KMS-11 (cell line): ENCODE measurements at regions not wholly inside any gene's neighbourhood (a gene's known extent, or its start where the extent isn't known, plus 50 kb on each side); places are given as distances from the start of the nearest gene placed in this dataset.

Source experiments
- H2AFZ ChIP-seq: fragments of 200-600 bp; sonication (generic); 2 replicates; pipeline ENCODE4 v1.6.1; 2016; ENCODE audit warnings: antibody characterized with exemption, mixed run types, low read depth
- H3K27ac ChIP-seq: fragments of 200-600 bp; sonication (generic); 2 replicates; pipeline ENCODE4 v1.6.1; 2016; ENCODE audit warnings: mild to moderate bottlenecking, mixed run types
- H3K27me3 ChIP-seq: fragments of 200-600 bp; sonication (generic); 2 replicates; pipeline ENCODE4 v1.6.1; 2017; ENCODE audit warnings: mild to moderate bottlenecking, low read depth, mixed run types, moderate library complexity; ENCODE audit not compliant: insufficient read depth
- H3K36me3 ChIP-seq: fragments of 200-600 bp; sonication (generic); 2 replicates; pipeline ENCODE4 v1.6.1; 2017; ENCODE audit warnings: mild to moderate bottlenecking, mixed run types; ENCODE audit not compliant: insufficient read depth
- H3K4me1 ChIP-seq: fragments of 200-600 bp; sonication (generic); 2 replicates; pipeline ENCODE4 v1.6.1; 2016; ENCODE audit warnings: mild to moderate bottlenecking, low read depth, mixed run types; ENCODE audit not compliant: poor library complexity, severe bottlenecking
- H3K4me2 ChIP-seq: fragments of 200-600 bp; sonication (generic); 2 replicates; pipeline ENCODE4 v1.7.0; 2016; ENCODE audit warnings: mild to moderate bottlenecking, mixed run types
- H3K4me3 ChIP-seq: fragments of 200-600 bp; sonication (generic); IDR thresholded peaks from 2 replicates; pipeline ENCODE4 v1.6.1; 2017; ENCODE audit warnings: low read depth, low read length, mixed read lengths; ENCODE audit not compliant: insufficient read depth
- H3K79me2 ChIP-seq: fragments of 200-600 bp; sonication (generic); 2 replicates; pipeline ENCODE4 v1.6.1; 2016; ENCODE audit warnings: low read depth, mixed run types; ENCODE audit not compliant: insufficient read depth
- H3K9ac ChIP-seq: fragments of 200-600 bp; sonication (generic); 2 replicates; pipeline ENCODE4 v1.6.1; 2016; ENCODE audit warnings: mild to moderate bottlenecking, mixed run types
- H4K20me1 ChIP-seq: fragments of 200-600 bp; sonication (generic); 2 replicates; pipeline ENCODE4 v1.6.1; 2016; ENCODE audit warnings: mild to moderate bottlenecking, mixed run types; ENCODE audit not compliant: insufficient read depth
- TF ChIP-seq, protein P1 (sequence below): fragments of 200-600 bp; sonication (generic); conservative IDR thresholded peaks from 2 replicates; pipeline ENCODE4 v1.6.1; 2017; ENCODE audit warnings: low read depth, mild to moderate bottlenecking, antibody characterized with exemption, low read length, moderate library complexity, mixed read lengths

DNA sequence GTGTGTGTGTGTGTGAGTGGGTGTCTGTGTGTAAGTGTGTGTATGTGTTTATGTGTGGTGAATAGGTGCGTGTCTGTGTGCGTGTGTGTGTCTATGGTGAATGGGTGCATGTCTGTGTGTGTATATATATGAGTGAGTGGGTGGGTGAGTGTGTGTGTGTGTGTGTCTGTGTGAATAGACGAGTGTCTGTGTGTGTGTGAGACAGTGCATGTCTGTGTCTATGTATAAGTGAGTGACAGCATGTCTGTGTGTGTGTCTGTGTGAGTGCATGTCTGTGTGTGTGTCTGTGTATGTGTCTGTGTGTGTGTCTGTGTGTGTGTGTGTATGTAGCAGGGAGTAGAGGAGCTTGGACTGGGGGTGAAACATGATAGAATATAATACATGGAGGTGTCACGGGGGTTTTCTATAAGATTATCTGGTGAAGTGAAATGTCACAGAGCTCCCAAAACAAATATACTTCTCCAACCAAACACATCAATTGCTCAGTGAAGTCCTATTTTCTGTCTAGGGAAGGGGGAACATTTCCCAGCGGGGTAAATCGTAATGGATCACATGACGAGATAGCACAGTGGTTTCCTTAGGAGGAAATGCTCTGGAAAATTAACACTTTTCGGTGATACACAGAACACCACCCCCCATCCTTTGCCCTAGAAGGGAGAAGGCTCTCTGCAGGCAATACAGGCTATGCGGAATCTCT is 723.3 kb upstream of the CELF2 start:
- Histone ChIP-seq H3K4me3 (no peak overlapping the region), H3K27ac (no peak overlapping the region), H3K9ac (no peak overlapping the region), H3K4me1 (no peaks in the 10 kb centered on the region), H3K79me2 (no peaks in the 10 kb centered on the region), H2AFZ (no peak overlapping the region), H3K27me3 (no peaks in the 10 kb centered on the region), H4K20me1 (no peaks in the 10 kb centered on the region), H3K4me2 (no peak overlapping the region), H3K36me3 (no peaks in the 10 kb centered on the region)
- TF ChIP-seq, protein P1, sequence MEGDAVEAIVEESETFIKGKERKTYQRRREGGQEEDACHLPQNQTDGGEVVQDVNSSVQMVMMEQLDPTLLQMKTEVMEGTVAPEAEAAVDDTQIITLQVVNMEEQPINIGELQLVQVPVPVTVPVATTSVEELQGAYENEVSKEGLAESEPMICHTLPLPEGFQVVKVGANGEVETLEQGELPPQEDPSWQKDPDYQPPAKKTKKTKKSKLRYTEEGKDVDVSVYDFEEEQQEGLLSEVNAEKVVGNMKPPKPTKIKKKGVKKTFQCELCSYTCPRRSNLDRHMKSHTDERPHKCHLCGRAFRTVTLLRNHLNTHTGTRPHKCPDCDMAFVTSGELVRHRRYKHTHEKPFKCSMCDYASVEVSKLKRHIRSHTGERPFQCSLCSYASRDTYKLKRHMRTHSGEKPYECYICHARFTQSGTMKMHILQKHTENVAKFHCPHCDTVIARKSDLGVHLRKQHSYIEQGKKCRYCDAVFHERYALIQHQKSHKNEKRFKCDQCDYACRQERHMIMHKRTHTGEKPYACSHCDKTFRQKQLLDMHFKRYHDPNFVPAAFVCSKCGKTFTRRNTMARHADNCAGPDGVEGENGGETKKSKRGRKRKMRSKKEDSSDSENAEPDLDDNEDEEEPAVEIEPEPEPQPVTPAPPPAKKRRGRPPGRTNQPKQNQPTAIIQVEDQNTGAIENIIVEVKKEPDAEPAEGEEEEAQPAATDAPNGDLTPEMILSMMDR: no peak

GRCh38 chr10:10294881-10295529 is 722.7 kb upstream of the CELF2 start:
- Histone ChIP-seq H3K9ac (no peak overlapping the region), H3K79me2 (no peaks in the 10 kb centered on the region), H4K20me1 (no peaks in the 10 kb centered on the region), H2AFZ (no peak overlapping the region), H3K27ac (no peak overlapping the region), H3K4me3 (no peak overlapping the region), H3K4me1 (no peaks in the 10 kb centered on the region), H3K36me3 (no peaks in the 10 kb centered on the region), H3K4me2 (no peak overlapping the region), H3K27me3 (no peaks in the 10 kb centered on the region)
- TF ChIP-seq, protein P1: no peak

- Histone ChIP-seq H3K4me3 (no peak overlapping the region), H3K9ac (no peak overlapping the region), H3K27me3 (no peaks in the 10 kb centered on the region), H3K4me1 (no peaks in the 10 kb centered on the region), H3K79me2 (no peaks in the 10 kb centered on the region), H3K4me2 (no peak overlapping the region), H3K27ac (no peak overlapping the region), H2AFZ (no peak overlapping the region), H3K36me3 (no peaks in the 10 kb centered on the region), H4K20me1 (no peaks in the 10 kb centered on the region)
- TF ChIP-seq, protein P1: no peak
Measured at GRCh38 chr10:10295537-10295936, 722.1 kb upstream of the CELF2 start.

DNA sequence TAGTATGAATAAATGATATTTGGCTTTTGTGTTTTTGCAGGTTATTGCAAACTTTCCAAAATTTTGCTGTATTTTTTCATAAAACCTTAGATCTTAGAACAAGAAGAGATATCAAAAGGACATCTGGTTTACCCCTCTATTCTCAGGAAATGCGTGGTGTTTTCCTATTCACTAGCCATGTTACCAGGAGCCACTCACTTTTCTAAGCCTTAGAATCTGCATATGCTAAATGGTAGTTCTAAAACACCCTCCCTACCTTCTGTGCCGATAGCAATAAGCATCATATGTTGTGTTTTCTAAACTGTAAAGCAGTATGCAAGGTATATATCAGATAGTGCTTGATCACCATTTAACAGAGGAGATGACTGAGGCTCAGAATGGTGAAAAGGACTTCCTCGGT is 715.0 kb upstream of the CELF2 start:
- TF ChIP-seq, protein P1: no peak
- Histone ChIP-seq H2AFZ (no peak overlapping the region), H3K27ac (no peak overlapping the region), H3K4me3 (no peak overlapping the region), H3K36me3 (no peaks in the 10 kb centered on the region), H3K9ac (no peak overlapping the region), H3K4me2 (no peak overlapping the region), H3K79me2 (no peaks in the 10 kb centered on the region), H4K20me1 (no peaks in the 10 kb centered on the region), H3K27me3 (no peaks in the 10 kb centered on the region), H3K4me1 (no peaks in the 10 kb centered on the region)
